GM12878 (cell line): ENCODE measurements at regions not wholly inside any gene's neighbourhood (a gene's known extent, or its start where the extent isn't known, plus 50 kb on each side); places are given as distances from the start of the nearest gene placed in this dataset.

Source experiments
- ATAC-seq: fragments of 200-7000 bp; cut with Tn5 transposase; 3 replicates; pipeline ENCODE4 v1.9.1; 2020; ENCODE audit warnings: mild to moderate bottlenecking, moderate library complexity
- BruUV-seq: library from RNA; stranded (reverse); fragments of 400-500 nt; replicated peaks from 2 replicates; lab custom pipeline; 2021; lab: Mats Ljungman, UMichigan
- CTCF ChIA-PET: fragments of 300-600 bp; sonication (Branson Sonifier 250); formaldehyde crosslinking; extraction: SDS; loops from one replicate; lab custom pipeline; 2021; ENCODE audit warnings: inconsistent platforms; lab: Yijun Ruan, JAX
- POLR2A ChIA-PET: fragments of 350-600 bp; formaldehyde crosslinking; extraction: SDS; loops from one replicate; lab custom pipeline; 2021; ENCODE audit warnings: inconsistent platforms; lab: Charles Lee
- RAD21 ChIA-PET: fragments of 300-600 bp; sonication (Branson Sonifier 250); formaldehyde crosslinking; loops from one replicate; lab custom pipeline; 2023; ENCODE audit warnings: antibody characterized with exemption; ENCODE audit not compliant: unreplicated experiment; lab: Charles Lee
- SMC1A ChIA-PET: fragments of 300-600 bp; sonication (Branson Sonifier 250); formaldehyde crosslinking; loops from one replicate; lab custom pipeline; 2023; ENCODE audit not compliant: unreplicated experiment, uncharacterized antibody; lab: Charles Lee
- DNase-seq: peaks from one replicate; pipeline ENCODE4 v3.0.0-alpha.2; 2011; ENCODE audit warnings: low read depth, low spot score
- FAIRE-seq: peaks from 3 replicates; lab custom pipeline; 2011; peaks lifted over from hg19 to GRCh38; lab: Jason Lieb, UNC
- H2AFZ ChIP-seq: 2 replicates; pipeline ENCODE4 v1.6.0; 2011; ENCODE audit warnings: low read depth, low read length, control low read depth; ENCODE audit not compliant: control insufficient read depth
- H3K27ac ChIP-seq: 2 replicates; pipeline ENCODE4 v1.5.1; 2011; ENCODE audit warnings: control low read depth; ENCODE audit not compliant: control insufficient read depth, insufficient read depth
- H3K27me3 ChIP-seq, 2 experiments: replicated peaks in 1 of 2; 2 replicates each; pipeline versions ENCODE4 v1.6.0 to v1.6.1; 2011; ENCODE audit warnings: low read length in 1 of 2; ENCODE audit not compliant: control insufficient read depth in 2 of 2, insufficient read depth in 2 of 2
- H3K36me3 ChIP-seq, 2 experiments: 2 replicates each; pipeline ENCODE4 v1.5.1; 2011; ENCODE audit warnings: low read length in 1 of 2; ENCODE audit not compliant: control insufficient read depth in 2 of 2, insufficient read depth in 2 of 2
- H3K4me1 ChIP-seq: 2 replicates; pipeline ENCODE4 v1.6.1; 2011; ENCODE audit warnings: mild to moderate bottlenecking, low read length, moderate library complexity, mixed read lengths; ENCODE audit not compliant: control insufficient read depth, insufficient read depth
- H3K4me2 ChIP-seq: 2 replicates; pipeline ENCODE4 v1.6.0; 2011; ENCODE audit warnings: control low read depth; ENCODE audit not compliant: control insufficient read depth, insufficient read depth
- H3K4me3 ChIP-seq: fragments of 200-600 bp; sonication (generic); 2 replicates; pipeline ENCODE4 v1.5.1; 2016
- H3K79me2 ChIP-seq: 2 replicates; pipeline ENCODE4 v1.6.0; 2011; ENCODE audit warnings: low read length; ENCODE audit not compliant: control insufficient read depth, insufficient read depth
- H3K9ac ChIP-seq: 2 replicates; pipeline ENCODE4 v1.8.0; 2011; ENCODE audit warnings: low read length, control low read depth, mixed read lengths; ENCODE audit not compliant: control insufficient read depth, insufficient read depth
- H3K9me3 ChIP-seq: replicated peaks from 3 replicates; pipeline ENCODE4 v1.5.1; 2011; ENCODE audit warnings: mild to moderate bottlenecking, low read length; ENCODE audit not compliant: control insufficient read depth, insufficient read depth
- H4K20me1 ChIP-seq: 2 replicates; pipeline ENCODE4 v1.6.0; 2011; ENCODE audit not compliant: control insufficient read depth, insufficient read depth
- CEBPB ChIP-seq, 2 experiments: fragments of 150-350 bp in 1 of 2; IDR thresholded peaks; 2 replicates each; pipeline ENCODE4 v1.6.1; 2012 to 2014; ENCODE audit warnings: low read depth in 2 of 2, low read length in 2 of 2, borderline replicate concordance in 1 of 2, inconsistent platforms in 1 of 2
- CREM ChIP-seq: IDR thresholded peaks from 2 replicates; pipeline ENCODE4 v1.6.1; 2014; ENCODE audit warnings: antibody characterized with exemption, low read depth
- CTCF ChIP-seq, 3 experiments: IDR thresholded peaks in 2 of 3; conservative IDR thresholded peaks in 1 of 3; 2 replicates each; pipeline ENCODE4 v1.5.1; 2011; ENCODE audit warnings: low read depth in 3 of 3, low read length in 3 of 3, mild to moderate bottlenecking in 3 of 3, control low read depth in 2 of 3, moderate library complexity in 2 of 3, inconsistent platforms in 1 of 3, mixed read lengths in 1 of 3; ENCODE audit not compliant: control insufficient read depth in 2 of 3, insufficient read depth in 1 of 3; ENCODE audit errors: extremely low read depth in 1 of 3
- DPF2 ChIP-seq: fragments of 450-650 bp; IDR thresholded peaks from 2 replicates; pipeline ENCODE4 v1.6.1; 2017; ENCODE audit warnings: mild to moderate bottlenecking
- ELK1 ChIP-seq: IDR thresholded peaks from 2 replicates; pipeline ENCODE4 v1.6.1; 2012; ENCODE audit warnings: low read depth, low read length, improper control_type of control experiment
- FOXM1 ChIP-seq: IDR thresholded peaks from 2 replicates; pipeline ENCODE4 v1.6.1; 2012; ENCODE audit warnings: low read depth, mild to moderate bottlenecking, inconsistent platforms, low read length, moderate library complexity
- KLF5 ChIP-seq: fragments of 450-650 bp; IDR thresholded peaks from 2 replicates; pipeline ENCODE4 v1.6.1; 2014; ENCODE audit warnings: mild to moderate bottlenecking; ENCODE audit not compliant: partially characterized antibody
- MTA3 ChIP-seq: IDR thresholded peaks from 2 replicates; pipeline ENCODE4 v1.6.1; 2012; ENCODE audit warnings: low read length, inconsistent platforms, borderline replicate concordance
- NKRF ChIP-seq: fragments of 450-650 bp; conservative IDR thresholded peaks from 2 replicates; pipeline ENCODE4 v1.6.1; 2017; ENCODE audit warnings: mild to moderate bottlenecking, moderate library complexity
- NRF1 ChIP-seq: conservative IDR thresholded peaks from 2 replicates; pipeline ENCODE4 v1.6.1; 2011; ENCODE audit warnings: mild to moderate bottlenecking, low read depth, low read length, improper control_type of control experiment
- PBX3 ChIP-seq: IDR thresholded peaks from 2 replicates; pipeline ENCODE4 v1.6.1; 2011; ENCODE audit warnings: mild to moderate bottlenecking, low read depth, low read length, moderate library complexity; ENCODE audit not compliant: insufficient replicate concordance
- PKNOX1 ChIP-seq: fragments of 450-650 bp; IDR thresholded peaks from 2 replicates; pipeline ENCODE4 v1.6.1; 2016; ENCODE audit warnings: mild to moderate bottlenecking
- RAD51 ChIP-seq: fragments of 450-650 bp; IDR thresholded peaks from 2 replicates; pipeline ENCODE4 v1.6.1; 2016; ENCODE audit warnings: moderate library complexity, mild to moderate bottlenecking, inconsistent platforms
- RUNX3 ChIP-seq: IDR thresholded peaks from 2 replicates; pipeline ENCODE4 v1.6.1; 2012; ENCODE audit warnings: low read length, inconsistent platforms
- SMAD1 ChIP-seq: fragments of 450-650 bp; IDR thresholded peaks from 2 replicates; pipeline ENCODE4 v1.6.1; 2018; ENCODE audit warnings: mild to moderate bottlenecking, low read depth; ENCODE audit not compliant: partially characterized antibody
- STAT3 ChIP-seq: IDR thresholded peaks from 2 replicates; pipeline ENCODE4 v1.6.1; 2011; ENCODE audit warnings: low read depth, low read length, improper control_type of control experiment
- TCF12 ChIP-seq: IDR thresholded peaks from 2 replicates; pipeline ENCODE4 v1.6.1; 2011; ENCODE audit warnings: low read depth, mild to moderate bottlenecking, low read length
- YBX1 ChIP-seq: fragments of 450-650 bp; IDR thresholded peaks from 2 replicates; pipeline ENCODE4 v1.6.1; 2016; ENCODE audit warnings: antibody characterized with exemption
- WGBS: methylation state at CpG from one replicate; pipeline ENCODE4 v1.1.6; 2016; ENCODE audit warnings: low lambda C conversion rate; ENCODE audit not compliant: insufficient replicate concordance, insufficient coverage; ENCODE audit errors: missing lambda C conversion rate; 5-methylcytosine and 5-hydroxymethylcytosine counted together
- in situ Hi-C: fragments of 300-500 bp; cut with MboI; formaldehyde crosslinking; loops from 9 replicates; pipeline ENCODE4 v1.14.3; 2018; ENCODE audit warnings: mixed read lengths
- intact Hi-C: fragments of 100-400 bp; cut with micrococcal nuclease; formaldehyde crosslinking; loops from one replicate; pipeline ENCODE4 v1.14.2; 2022; ENCODE audit not compliant: unreplicated experiment

GRCh38 chr7:26044320-26044719, 107.7 kb upstream of the NFE2L3 start:
- FAIRE-seq (no peak), ATAC-seq (no peak)
- CTCF ChIA-PET, result interaction anchor here (0.6 to 1.6 kb wide), 2 partner anchors 53 to 150 kb away, joined by 3 to 5 read pairs; no protein-coding TSS in a partner anchor
- POLR2A ChIA-PET, result no interaction called here
- peaks cover 4 to 6% of the 10 kb centered on the region in 2 experiments; a peak in 3 of 4 replicates for H3K27me3 ChIP-seq
- H3K27ac ChIP-seq, result no peak overlapping the region
- in situ Hi-C loops, result no loop called here
- H2AFZ ChIP-seq, result no peak overlapping the region
- H3K36me3 ChIP-seq, result no peaks in the 10 kb centered on the region
- no peak overlapping the region for H3K9ac ChIP-seq
- SMC1A ChIA-PET, result interaction anchor here (0.8 to 1.6 kb wide), 3 partner anchors 72 to 152 kb away, joined by 3 to 7 read pairs (median 4); no protein-coding TSS in a partner anchor
- TF ChIP-seq MTA3, result no peak
- no peak for TF ChIP-seq TCF12
- TF ChIP-seq CEBPB (IDR thresholded peaks at IDR 0.05; ENCODE audit: borderline replicate concordance in 1 of 2, low read depth in 2 of 2, low read length in 2 of 2), result no peak
- no peak for TF ChIP-seq FOXM1
- no peak for TF ChIP-seq YBX1
- TF ChIP-seq NKRF, result no peak
- no peak for TF ChIP-seq CTCF (IDR thresholded peaks at IDR 0.05 in 2 of 3, conservative IDR thresholded peaks at IDR 0.05 in 1 of 3; ENCODE audit: control insufficient read depth in 2 of 3, extremely low read depth in 1 of 3, insufficient read depth in 1 of 3, low read depth in 3 of 3, low read length in 3 of 3)
- TF ChIP-seq PBX3, result no peak
- no peak for TF ChIP-seq NRF1
- TF ChIP-seq PKNOX1, result no peak
- TF ChIP-seq DPF2, result no peak
- TF ChIP-seq KLF5, result no peak
- no peak for TF ChIP-seq ELK1
- TF ChIP-seq CREM, result no peak
- TF ChIP-seq RAD51, result no peak
- TF ChIP-seq SMAD1, result no peak
- no peak for TF ChIP-seq STAT3
- no peak for TF ChIP-seq RUNX3
- TF ChIP-seq, all 136 proteins: peak for 0
- Histone ChIP-seq H3K4me1 (no peaks in the 10 kb centered on the region), H4K20me1 (no peaks in the 10 kb centered on the region), H3K79me2 (no peaks in the 10 kb centered on the region), H3K4me2 (no peak overlapping the region), H3K4me3 (no peak overlapping the region), H3K9me3 (no peaks in the 10 kb centered on the region)
- no TSS peak for BruUV-seq
- no peak for DNase-seq
- 20% methylated on average over 5 of the region's 5 CpGs for WGBS
- intact Hi-C loops, result no loop called here
- RAD21 ChIA-PET, result no interaction called here
